ENCODE measurements at regions not wholly inside any gene's neighbourhood (a gene's known extent, or its start where the extent isn't known, plus 50 kb on each side); places are given as distances from the start of the nearest gene placed in this dataset.
"Not testable (repeated sequence)": the region's sequence is repeated elsewhere in the genome, so short reads cannot be mapped to it uniquely, and the experiment has no call there.

GRCh38 chr10:128578766-128579165 is 452.5 kb upstream of the MKI67 start:
- no peak for DNase-seq (ENCODE audit: low read depth)

DNA sequence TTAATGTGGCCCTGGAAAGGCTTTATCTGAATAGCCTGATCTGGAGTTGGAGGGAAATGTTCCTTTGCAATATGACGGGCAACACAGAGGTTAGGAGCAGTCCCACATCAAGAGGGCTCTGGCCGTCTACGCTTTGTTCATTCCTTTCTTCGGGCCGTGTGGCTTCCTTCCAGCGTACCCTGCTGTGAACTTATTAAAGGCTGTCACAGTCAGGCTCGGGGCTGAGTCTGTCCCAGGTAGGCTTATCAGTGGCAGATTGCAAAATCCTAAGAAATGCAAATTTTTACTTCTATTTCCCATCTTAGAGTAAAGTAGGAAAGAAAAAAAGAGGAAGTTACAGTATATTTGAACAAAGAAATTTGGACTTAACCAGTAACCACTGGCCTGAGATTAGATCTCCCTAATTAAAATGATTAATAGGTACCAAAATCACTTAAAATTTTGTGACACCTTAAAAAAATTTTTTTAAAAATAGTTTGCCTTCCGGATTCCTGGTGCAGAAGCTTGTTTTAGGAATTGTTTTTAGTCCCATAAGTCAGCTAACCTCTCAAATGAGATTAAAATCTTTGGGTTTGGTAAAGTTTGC is 453.1 kb upstream of the MKI67 start:
- DNase-seq (ENCODE audit: low read depth), result no peak

DNA sequence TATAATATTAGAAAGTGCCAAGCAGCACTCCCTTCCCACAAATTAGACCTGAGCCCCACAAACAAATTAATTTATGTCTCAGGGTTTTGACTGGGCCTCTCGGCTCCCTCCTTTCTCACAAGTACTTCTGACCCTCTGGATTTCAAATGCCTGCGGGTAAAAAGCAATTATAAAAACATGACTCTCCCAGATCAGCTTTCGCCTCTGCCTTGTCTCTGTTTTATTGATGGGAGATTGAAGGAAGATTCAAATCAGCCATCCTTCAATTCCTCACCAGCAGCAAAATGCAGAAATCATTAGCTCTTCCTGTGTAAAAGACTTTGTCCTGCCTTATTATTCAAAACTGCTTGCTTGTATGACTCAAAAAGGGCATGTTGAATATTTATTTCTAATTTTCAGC is 453.7 kb upstream of the MKI67 start:
- DNase-seq (ENCODE audit: low read depth), result no peak

DNA sequence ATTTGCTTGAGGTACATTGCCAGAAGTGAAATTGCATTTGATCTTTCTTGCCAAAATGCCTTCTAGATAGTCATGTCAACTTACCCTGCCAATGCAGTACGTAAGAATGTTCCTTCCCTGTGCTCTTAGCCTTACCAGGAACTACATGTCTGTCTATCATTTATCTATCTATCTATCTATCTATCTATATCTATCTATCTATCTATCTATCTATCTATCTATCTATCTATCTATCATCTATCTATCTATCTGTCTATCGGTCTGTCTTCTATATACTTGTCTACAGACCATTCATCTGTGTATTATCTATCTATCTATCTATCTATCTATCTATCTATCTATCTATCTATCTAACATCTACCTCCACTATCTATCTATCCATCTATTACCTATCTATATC is 456.9 kb upstream of the MKI67 start:
- not testable (repeated sequence) for DNase-seq (ENCODE audit: low read depth)

GRCh38 chr10:128586599-128586998 is 460.4 kb upstream of the MKI67 start:
- not testable (repeated sequence) for DNase-seq (ENCODE audit: low read depth)

DNA sequence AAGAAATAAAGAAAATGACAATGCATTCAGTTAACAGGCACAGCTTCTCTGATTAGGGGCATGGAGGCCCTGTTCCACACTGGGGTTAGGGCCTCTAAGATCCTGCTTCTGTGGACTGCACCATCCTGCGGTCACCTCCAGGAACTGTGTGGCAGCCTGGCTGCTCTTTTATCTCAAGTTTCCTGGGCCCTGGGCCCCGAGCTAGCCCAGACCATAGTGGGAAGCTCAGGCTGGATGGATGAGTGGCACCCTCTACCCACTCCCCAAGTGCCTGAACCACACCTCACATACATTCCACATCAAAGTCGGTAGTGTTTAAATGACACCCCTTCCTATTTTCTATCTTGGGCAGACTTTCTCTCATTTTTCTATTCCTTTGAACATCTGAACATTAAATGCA is 461.5 kb upstream of the MKI67 start:
- DNase-seq (ENCODE audit: low read depth), result no peak

DNA sequence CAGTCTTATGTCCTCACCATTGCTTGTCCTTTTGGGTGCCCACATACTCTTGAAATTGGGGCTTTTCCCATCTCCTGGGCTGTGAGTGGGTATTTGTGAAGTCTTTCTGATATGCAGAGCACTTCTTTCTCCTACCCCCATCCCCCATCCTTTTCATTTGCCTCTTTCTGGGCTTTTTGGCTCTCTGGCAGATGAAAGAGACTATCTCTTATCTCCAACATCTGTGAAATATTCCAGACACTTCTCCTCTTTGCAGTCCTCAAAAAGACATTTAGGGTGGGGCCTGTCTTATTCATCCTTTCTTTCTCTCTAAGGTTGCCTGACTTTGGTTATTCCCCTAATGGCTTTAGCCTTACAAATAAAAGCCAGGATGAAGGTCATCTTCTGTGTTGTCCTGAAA is 462.2 kb upstream of the MKI67 start:
- no peak for DNase-seq (ENCODE audit: low read depth)

DNA sequence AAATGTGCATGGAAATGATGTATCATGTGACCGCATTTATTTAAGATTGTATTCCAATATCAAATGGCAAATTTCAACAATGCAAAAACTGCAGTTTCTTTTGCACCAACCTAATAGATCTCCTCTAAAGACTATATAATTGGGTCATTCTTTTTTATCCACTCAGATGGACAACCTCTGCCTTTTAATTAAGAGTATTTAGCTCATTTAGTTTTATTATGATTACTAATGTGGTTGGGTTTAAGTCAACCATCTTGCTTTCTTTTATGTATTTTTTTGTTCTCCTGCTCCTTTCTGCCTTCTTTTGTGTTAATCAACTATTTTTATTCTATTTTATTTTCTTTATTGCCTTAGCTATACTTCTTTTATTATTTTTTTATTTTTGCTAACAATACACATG is 468.5 kb upstream of the MKI67 start:
- no peak for DNase-seq (ENCODE audit: low read depth)

- DNase-seq (ENCODE audit: low read depth), result no peak
Observed at GRCh38 chr10:128596906-128597305, 470.7 kb upstream of the MKI67 start.

DNA sequence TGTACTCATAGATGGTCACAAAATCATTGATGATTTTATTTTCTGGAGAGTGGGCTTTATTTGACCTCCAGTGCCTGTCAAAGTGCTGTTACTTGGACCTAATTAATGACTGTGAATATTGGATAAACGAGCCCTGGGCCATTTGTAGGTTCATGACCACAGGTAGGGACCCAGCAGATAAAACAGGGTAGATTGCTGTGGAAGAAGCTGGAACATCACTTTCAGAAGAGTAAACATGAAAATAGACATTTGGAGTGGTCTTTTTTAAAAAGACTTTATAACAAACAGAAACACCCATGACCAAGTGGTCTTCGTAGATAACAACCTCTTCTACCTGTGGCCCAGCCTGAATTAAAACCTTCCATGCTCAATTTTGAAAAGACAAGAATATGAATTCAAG is 472.8 kb upstream of the MKI67 start:
- no peak for DNase-seq (ENCODE audit: low read depth)

GRCh38 chr10:128599538-128599937 is 473.3 kb upstream of the MKI67 start:
- no peak for DNase-seq (ENCODE audit: low read depth)

GRCh38 chr10:128602183-128602582 is 476.0 kb upstream of the MKI67 start:
- DNase-seq (ENCODE audit: low read depth), result no peak

DNA sequence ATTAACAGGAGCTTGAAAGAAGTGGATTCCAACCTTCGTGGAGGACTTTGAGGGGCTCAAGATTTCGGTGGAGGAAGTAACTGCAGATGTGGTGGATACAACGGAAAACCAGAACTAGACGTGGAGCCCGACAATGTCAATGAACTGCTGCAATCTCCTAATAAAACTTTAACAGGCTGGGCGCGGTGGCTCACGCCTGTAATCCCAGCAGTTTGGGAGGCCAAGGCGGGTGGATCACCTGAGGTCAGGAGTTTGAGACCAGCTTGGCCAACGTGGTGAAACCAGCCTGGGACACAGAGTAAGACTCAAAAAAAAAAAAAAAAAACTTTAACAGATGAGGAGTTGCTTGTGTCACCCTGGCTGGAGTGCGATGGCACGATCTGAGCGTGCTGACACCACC is 477.8 kb upstream of the MKI67 start:
- DNase-seq (ENCODE audit: low read depth), result no peak

- no peak for DNase-seq (ENCODE audit: low read depth)
Observed at GRCh38 chr10:128605180-128605579, 479.0 kb upstream of the MKI67 start.

DNA sequence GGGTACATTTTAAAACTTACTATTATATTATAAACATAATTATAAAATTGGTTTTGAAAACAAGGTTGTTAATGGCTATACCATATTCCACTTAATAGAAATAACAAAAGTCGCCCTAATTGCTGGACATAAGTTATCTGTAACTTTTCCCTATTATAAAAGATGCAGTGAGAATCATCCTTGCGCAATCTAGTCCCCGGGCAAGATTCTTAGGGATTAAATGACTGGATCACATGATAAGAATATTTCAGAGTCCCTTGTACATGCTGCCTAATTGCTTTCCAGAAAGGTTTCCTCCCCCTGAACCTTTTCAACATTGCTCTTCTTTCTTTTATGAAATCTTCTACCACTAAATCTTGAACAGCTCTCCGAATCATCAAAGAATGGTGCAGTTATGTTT is 479.8 kb upstream of the MKI67 start:
- no peak for DNase-seq (ENCODE audit: low read depth)

GRCh38 chr10:128608791-128609190 is 482.6 kb upstream of the MKI67 start:
- no peak for DNase-seq (ENCODE audit: low read depth)

- DNase-seq (ENCODE audit: low read depth), result no peak
Observed at GRCh38 chr10:128609460-128609859, 483.2 kb upstream of the MKI67 start.

DNA sequence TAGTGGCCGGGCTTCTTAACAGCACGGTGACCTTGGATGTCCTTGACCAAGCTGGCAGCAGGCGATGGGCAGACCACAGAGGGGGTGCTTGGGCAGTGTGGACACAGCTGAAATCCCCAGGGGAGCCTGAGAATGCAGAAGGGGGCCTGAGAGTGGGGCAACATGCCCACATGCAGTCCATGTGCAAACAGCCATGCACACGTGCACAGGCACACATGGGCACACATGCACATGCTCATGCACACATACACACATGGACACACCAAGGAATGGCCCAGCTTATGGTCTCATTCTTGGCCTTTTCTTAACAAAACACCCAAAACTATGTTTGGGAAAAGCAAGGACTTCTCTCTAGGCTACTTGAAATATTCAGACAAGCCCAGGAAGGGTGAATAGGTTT is 483.9 kb upstream of the MKI67 start:
- no peak for DNase-seq (ENCODE audit: low read depth)

DNA sequence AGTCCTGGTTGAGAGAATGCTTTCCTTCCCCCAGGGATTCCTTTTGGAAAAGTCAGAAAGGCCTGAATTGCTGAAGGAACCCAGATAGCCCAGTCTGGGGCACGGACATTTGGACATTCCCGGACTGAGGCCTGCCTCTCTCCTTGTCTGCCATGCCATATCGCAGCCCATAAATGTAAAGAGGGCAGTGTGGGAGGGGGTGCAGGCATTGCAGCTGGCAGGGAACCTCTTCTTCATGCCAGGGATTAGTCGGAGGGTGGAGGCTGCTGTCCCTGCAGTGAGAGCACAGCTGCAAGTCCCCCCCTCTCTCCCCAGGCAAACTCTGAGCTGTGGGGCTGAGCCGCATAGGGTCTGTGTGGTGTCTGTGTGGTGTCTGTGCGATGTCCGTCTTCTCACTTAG is 486.0 kb upstream of the MKI67 start:
- DNase-seq (ENCODE audit: low read depth), result no peak

- no peak for DNase-seq (ENCODE audit: low read depth)
Observed at GRCh38 chr10:128612631-128613030, 486.4 kb upstream of the MKI67 start.

- DNase-seq (ENCODE audit: low read depth), result no peak
Observed at GRCh38 chr10:128614016-128614605, 487.9 kb upstream of the MKI67 start.

DNA sequence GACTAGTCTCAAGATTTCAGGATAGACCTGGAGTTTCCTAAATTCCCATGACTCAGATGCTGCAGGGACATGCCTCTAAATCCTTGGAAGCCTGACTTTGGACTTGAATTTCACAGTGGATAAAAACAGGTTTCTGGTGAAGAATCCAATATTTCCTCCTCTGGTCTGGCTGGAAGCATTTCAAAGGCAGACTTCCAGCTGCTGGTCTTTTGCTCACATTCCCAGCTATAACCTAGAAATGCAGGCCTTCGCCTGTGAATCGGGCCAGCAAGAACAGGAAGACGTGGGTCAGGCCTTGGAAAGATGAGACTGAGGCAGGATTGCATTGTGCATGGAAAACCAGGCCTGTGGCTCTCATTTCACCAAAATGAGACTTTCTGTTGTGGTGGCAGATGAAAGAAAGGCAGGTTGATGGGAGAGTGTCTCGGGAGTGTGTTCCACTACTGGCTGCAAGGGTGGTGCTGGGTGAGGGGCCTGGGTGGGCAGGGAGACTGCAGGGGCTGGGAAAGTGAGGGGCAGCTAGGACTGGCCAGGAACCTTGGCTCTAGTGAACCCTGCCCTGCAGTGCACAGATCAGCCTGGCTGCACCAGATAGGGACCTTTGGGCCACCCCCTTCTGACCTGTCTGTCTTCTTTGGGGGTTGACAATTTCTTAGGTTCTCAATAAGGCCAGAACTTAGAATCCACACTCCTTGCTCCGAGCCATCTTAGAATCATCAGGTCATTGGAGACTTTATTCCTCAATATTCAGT is 488.8 kb upstream of the MKI67 start:
- no peak for DNase-seq (ENCODE audit: low read depth)

DNA sequence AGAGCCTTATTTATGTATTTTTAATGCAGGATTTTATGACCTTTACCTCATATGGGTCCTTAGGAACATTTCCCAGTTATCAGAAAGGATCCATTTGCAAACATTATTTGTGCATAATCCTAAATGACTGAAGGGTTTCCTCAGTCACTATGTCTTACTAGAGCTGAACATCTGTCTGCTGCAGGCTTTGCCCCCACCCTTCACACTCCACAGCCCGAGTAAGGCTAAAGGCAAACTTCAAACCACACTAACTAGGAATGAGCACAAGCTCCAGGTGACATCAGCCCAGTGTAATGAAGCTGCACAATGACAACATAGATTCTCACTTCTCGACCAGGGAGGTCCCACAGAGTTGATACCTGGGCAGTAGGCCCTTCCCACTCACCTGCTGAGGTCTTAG is 491.3 kb upstream of the MKI67 start:
- no peak for DNase-seq (ENCODE audit: low read depth)

DNA sequence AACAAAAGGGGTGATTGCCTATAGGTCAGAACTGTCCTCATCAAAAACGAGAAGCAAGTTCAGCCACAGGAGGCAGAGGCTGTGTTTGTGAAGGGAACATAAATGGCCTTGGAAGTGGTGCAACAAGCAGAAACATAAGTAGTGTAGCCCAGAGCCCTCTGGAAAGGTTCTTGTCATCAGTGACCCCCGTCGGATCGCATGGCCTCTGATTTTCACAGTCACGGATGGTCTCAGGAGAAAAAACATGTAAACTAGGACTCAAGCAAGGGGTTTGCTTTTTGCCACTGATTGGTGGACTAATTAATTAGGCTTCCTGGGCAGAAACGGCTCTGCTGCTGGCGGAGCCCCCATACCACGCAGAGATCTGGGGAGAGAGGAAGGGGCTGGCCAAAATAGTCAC is 496.5 kb upstream of the MKI67 start:
- DNase-seq (ENCODE audit: low read depth), result no peak
